Trophoblast cell (in vitro differentiated cells and primary cell): ENCODE measurements at regions not wholly inside any gene's neighbourhood (a gene's known extent, or its start where the extent isn't known, plus 50 kb on each side); places are given as distances from the start of the nearest gene placed in this dataset.
A peak's percentile ranks its signal among the peaks of the same experiment; 100 is the strongest.

Experiments
- DNase-seq, 2 donors: peaks; one replicate each; pipeline ENCODE4 v3.0.0-alpha.2; 2016
- H2AFZ ChIP-seq: 2 replicates; pipeline ENCODE4 v1.6.1; 2013; ENCODE audit warnings: low read length, moderate library complexity, mild to moderate bottlenecking; ENCODE audit not compliant: insufficient read depth, poor library complexity
- H2AK5ac ChIP-seq: 2 replicates; pipeline ENCODE4 v1.6.1; 2013; ENCODE audit warnings: mild to moderate bottlenecking, low read length
- H2BK120ac ChIP-seq: 2 replicates; pipeline ENCODE4 v1.6.1; 2013; ENCODE audit warnings: low read length, mild to moderate bottlenecking, moderate library complexity; ENCODE audit not compliant: insufficient read depth, poor library complexity
- H2BK12ac ChIP-seq: 2 replicates; pipeline ENCODE4 v1.6.1; 2013; ENCODE audit warnings: mild to moderate bottlenecking, low read length, moderate library complexity
- H2BK5ac ChIP-seq: 2 replicates; pipeline ENCODE4 v1.6.1; 2013; ENCODE audit warnings: low read length, low read depth, moderate library complexity, mild to moderate bottlenecking; ENCODE audit not compliant: poor library complexity
- H3K14ac ChIP-seq: 2 replicates; pipeline ENCODE4 v1.6.1; 2013; ENCODE audit warnings: mild to moderate bottlenecking, low read length
- H3K18ac ChIP-seq: 2 replicates; pipeline ENCODE4 v1.6.1; 2013; ENCODE audit warnings: mild to moderate bottlenecking, low read length
- H3K23ac ChIP-seq: 2 replicates; pipeline ENCODE4 v1.6.1; 2013; ENCODE audit warnings: low read length
- H3K27ac ChIP-seq: 2 replicates; pipeline ENCODE4 v1.5.1; 2013; ENCODE audit warnings: low read depth, mild to moderate bottlenecking, inconsistent platforms, low read length, moderate library complexity
- H3K27me3 ChIP-seq: 2 replicates; pipeline ENCODE4 v1.6.1; 2013; ENCODE audit warnings: inconsistent platforms, mild to moderate bottlenecking, low read length, moderate library complexity; ENCODE audit not compliant: insufficient read depth
- H3K36me3 ChIP-seq, 2 experiments: 1 replicate in 1 of 2; 2 replicates in 1 of 2; pipeline ENCODE4 v1.6.1; 2013; ENCODE audit warnings: low read length in 2 of 2, mild to moderate bottlenecking in 2 of 2, moderate library complexity in 1 of 2; ENCODE audit not compliant: insufficient read depth in 2 of 2, control insufficient read depth in 1 of 2
- H3K4ac ChIP-seq: 2 replicates; pipeline ENCODE4 v1.6.1; 2013; ENCODE audit warnings: low read depth, mild to moderate bottlenecking, low read length, moderate library complexity
- H3K4me1 ChIP-seq, 2 experiments: 1 replicate in 1 of 2; 2 replicates in 1 of 2; pipeline ENCODE4 v1.6.1; 2013; ENCODE audit warnings: low read length in 2 of 2, mild to moderate bottlenecking in 2 of 2, moderate library complexity in 1 of 2; ENCODE audit not compliant: insufficient read depth in 2 of 2, control insufficient read depth in 1 of 2
- H3K4me2 ChIP-seq: 2 replicates; pipeline ENCODE4 v1.6.1; 2013; ENCODE audit warnings: inconsistent platforms, mild to moderate bottlenecking, low read length, moderate library complexity
- H3K4me3 ChIP-seq: 2 replicates; pipeline ENCODE4 v1.5.1; 2013; ENCODE audit warnings: mild to moderate bottlenecking, low read depth, low read length, inconsistent platforms
- H3K79me1 ChIP-seq: one replicate; pipeline ENCODE4 v1.6.1; 2013; ENCODE audit warnings: low read length
- H3K79me2 ChIP-seq: 2 replicates; pipeline ENCODE4 v1.6.1; 2013; ENCODE audit warnings: low read length, mild to moderate bottlenecking; ENCODE audit not compliant: control insufficient read depth, insufficient read depth, poor library complexity
- H3K9ac ChIP-seq: 2 replicates; pipeline ENCODE4 v1.6.1; 2013; ENCODE audit warnings: mild to moderate bottlenecking, low read length
- H3K9me3 ChIP-seq: 2 replicates; pipeline ENCODE4 v1.6.1; 2013; ENCODE audit warnings: low read depth, mild to moderate bottlenecking, control low read depth, inconsistent platforms, low read length; ENCODE audit not compliant: insufficient read depth
- H4K12ac ChIP-seq: 2 replicates; pipeline ENCODE4 v1.6.1; 2013; ENCODE audit warnings: low read depth, mild to moderate bottlenecking, low read length, moderate library complexity
- H4K8ac ChIP-seq: 2 replicates; pipeline ENCODE4 v1.6.1; 2013; ENCODE audit warnings: low read depth, mild to moderate bottlenecking, low read length, moderate library complexity
- H4K91ac ChIP-seq: one replicate; pipeline ENCODE4 v1.6.1; 2013; ENCODE audit warnings: low read depth, mild to moderate bottlenecking, low read length, moderate library complexity
- WGBS: extraction: QIAGEN DNeasy Blood & Tissue Kit; methylation state at CpG from one replicate; pipeline ENCODE4 v1.1.7; 2013; ENCODE audit warnings: missing lambda C conversion rate; ENCODE audit not compliant: insufficient read length, insufficient coverage; ENCODE audit errors: extremely low coverage; 5-methylcytosine and 5-hydroxymethylcytosine counted together

GRCh38 chr3:150253622-150254021, 154.5 kb upstream of the TSC22D2 start:
- H2AK5ac ChIP-seq, result no peak overlapping the region
- H2BK12ac ChIP-seq, result no peak overlapping the region
- H3K27ac ChIP-seq, result no peak overlapping the region
- no peak overlapping the region for H3K18ac ChIP-seq
- WGBS, result 100% methylated on average over 2 of the region's 3 CpGs
- H3K9me3 ChIP-seq, result no peaks in the 10 kb centered on the region
- H4K8ac ChIP-seq, result no peak overlapping the region
- DNase-seq, result no peak
- no peak overlapping the region for H3K23ac ChIP-seq
- H4K12ac ChIP-seq, result no peak overlapping the region
- no peaks in the 10 kb centered on the region for H3K79me2 ChIP-seq
- no peaks in the 10 kb centered on the region for H3K36me3 ChIP-seq
- H3K4ac ChIP-seq, result no peak overlapping the region
- no peak overlapping the region for H3K14ac ChIP-seq
- peaks cover 2 to 12% of the 10 kb centered on the region in 2 experiments for H3K4me1 ChIP-seq
- no peak overlapping the region for H2BK5ac ChIP-seq
- no peak overlapping the region for H4K91ac ChIP-seq
- H2AFZ ChIP-seq, result no peak overlapping the region
- no peak overlapping the region for H3K9ac ChIP-seq
- peaks cover 10% of the 10 kb centered on the region for H3K79me1 ChIP-seq
- H3K4me2 ChIP-seq, result no peak overlapping the region
- H2BK120ac ChIP-seq, result no peak overlapping the region
- no peaks in the 10 kb centered on the region for H3K27me3 ChIP-seq
- no peak overlapping the region for H3K4me3 ChIP-seq

- no peak overlapping the region for H3K18ac ChIP-seq
- DNase-seq, result peak in 1 of 2 donors; percentile 49
- H3K27ac ChIP-seq, result no peak overlapping the region
- H2BK5ac ChIP-seq, result no peak overlapping the region
- no peak overlapping the region for H2BK12ac ChIP-seq
- no peaks in the 10 kb centered on the region for H3K9me3 ChIP-seq
- WGBS, result no CpG with 5 or more reads among the region's 2 CpGs
- H2AK5ac ChIP-seq, result no peak overlapping the region
- no peak overlapping the region for H3K9ac ChIP-seq
- no peak overlapping the region for H4K12ac ChIP-seq
- H3K4me1 ChIP-seq, result peaks cover 2 to 12% of the 10 kb centered on the region in 2 experiments
- peaks cover 13% of the 10 kb centered on the region for H3K79me1 ChIP-seq
- no peaks in the 10 kb centered on the region for H3K36me3 ChIP-seq
- no peak overlapping the region for H4K91ac ChIP-seq
- no peak overlapping the region for H4K8ac ChIP-seq
- H3K4me3 ChIP-seq, result no peak overlapping the region
- no peak overlapping the region for H2BK120ac ChIP-seq
- no peaks in the 10 kb centered on the region for H3K79me2 ChIP-seq
- H3K4ac ChIP-seq, result no peak overlapping the region
- H3K4me2 ChIP-seq, result no peak overlapping the region
- H3K23ac ChIP-seq, result no peak overlapping the region
- H3K14ac ChIP-seq, result no peak overlapping the region
- H3K27me3 ChIP-seq, result no peaks in the 10 kb centered on the region
- H2AFZ ChIP-seq, result no peak overlapping the region
These were observed 155.6 kb upstream of the TSC22D2 start for GRCh38 chr3:150252462-150252861.

- Histone ChIP-seq H3K4ac (no peak overlapping the region), H3K4me1 (peaks cover 2 to 12% of the 10 kb centered on the region in 2 experiments), H4K12ac (no peak overlapping the region), H3K14ac (peak overlapping the region; percentile 6), H3K4me3 (no peak overlapping the region), H2AK5ac (peak overlapping the region; percentile 6), H2BK120ac (no peak overlapping the region), H2AFZ (no peak overlapping the region), H3K23ac (no peak overlapping the region), H3K18ac (no peak overlapping the region), H3K9me3 (no peaks in the 10 kb centered on the region), H3K27ac (no peak overlapping the region), H2BK12ac (peak overlapping the region; percentile 19), H4K8ac (no peak overlapping the region), H3K36me3 (no peaks in the 10 kb centered on the region), H3K4me2 (no peak overlapping the region), H2BK5ac (no peak overlapping the region), H3K27me3 (no peaks in the 10 kb centered on the region), H4K91ac (no peak overlapping the region), H3K79me1 (peaks cover 13% of the 10 kb centered on the region), H3K79me2 (no peaks in the 10 kb centered on the region), H3K9ac (no peak overlapping the region)
- no CpG with 5 or more reads among the region's 5 CpGs for WGBS
- no peak for DNase-seq
These were observed 156.7 kb upstream of the TSC22D2 start for GRCh38 chr3:150251187-150252062.

- H3K36me3 ChIP-seq, result no peaks in the 10 kb centered on the region
- no peaks in the 10 kb centered on the region for H3K9me3 ChIP-seq
- no peak overlapping the region for H3K4me2 ChIP-seq
- no peak overlapping the region for H3K4me3 ChIP-seq
- peaks cover 2 to 14% of the 10 kb centered on the region in 2 experiments for H3K4me1 ChIP-seq
- H3K9ac ChIP-seq, result no peak overlapping the region
- H3K23ac ChIP-seq, result no peak overlapping the region
- no peak overlapping the region for H3K27ac ChIP-seq
- peak overlapping the region; percentile 18 for H2BK120ac ChIP-seq
- WGBS, result no CpG with 5 or more reads among the region's 7 CpGs
- no peak overlapping the region for H2AFZ ChIP-seq
- peaks cover 13% of the 10 kb centered on the region for H3K79me1 ChIP-seq
- no peak overlapping the region for H2BK5ac ChIP-seq
- no peak overlapping the region for H3K4ac ChIP-seq
- no peaks in the 10 kb centered on the region for H3K27me3 ChIP-seq
- H3K79me2 ChIP-seq, result no peaks in the 10 kb centered on the region
- H4K91ac ChIP-seq, result peak overlapping the region; percentile 15
- H3K18ac ChIP-seq, result no peak overlapping the region
- H2BK12ac ChIP-seq, result peak overlapping the region; percentile 21
- DNase-seq, result no peak
- peak overlapping the region; percentile 46 for H3K14ac ChIP-seq
- no peak overlapping the region for H2AK5ac ChIP-seq
- no peak overlapping the region for H4K12ac ChIP-seq
- H4K8ac ChIP-seq, result peak overlapping the region; percentile 14
These were observed 158.2 kb upstream of the TSC22D2 start for GRCh38 chr3:150249779-150250470.
